GM10248 (cell line): ENCODE measurements at regions not wholly inside any gene's neighbourhood (a gene's known extent, or its start where the extent isn't known, plus 50 kb on each side); places are given as distances from the start of the nearest gene placed in this dataset.

ENCODE experiments used
- CTCF ChIA-PET: fragments of 300-600 bp; sonication (Branson Sonifier 250); formaldehyde crosslinking; extraction: SDS; loops from one replicate; lab custom pipeline; 2021; ENCODE audit warnings: antibody characterized with exemption; lab: Yijun Ruan, JAX
- POLR2A ChIA-PET: fragments of 350-650 bp; sonication (Branson Sonifier 250); formaldehyde crosslinking; extraction: SDS; loops from one replicate; lab custom pipeline; 2020; ENCODE audit warnings: antibody characterized with exemption; lab: Yijun Ruan, JAX
- DNase-seq: peaks from one replicate; pipeline ENCODE4 v3.0.0; 2012; ENCODE audit errors: extremely low spot score
- CTCF ChIP-seq: IDR thresholded peaks from 2 replicates; pipeline ENCODE4 v1.5.1; 2012; ENCODE audit warnings: mild to moderate bottlenecking, low read depth; ENCODE audit errors: extremely low read depth, missing control alignments, control extremely low read depth

DNA sequence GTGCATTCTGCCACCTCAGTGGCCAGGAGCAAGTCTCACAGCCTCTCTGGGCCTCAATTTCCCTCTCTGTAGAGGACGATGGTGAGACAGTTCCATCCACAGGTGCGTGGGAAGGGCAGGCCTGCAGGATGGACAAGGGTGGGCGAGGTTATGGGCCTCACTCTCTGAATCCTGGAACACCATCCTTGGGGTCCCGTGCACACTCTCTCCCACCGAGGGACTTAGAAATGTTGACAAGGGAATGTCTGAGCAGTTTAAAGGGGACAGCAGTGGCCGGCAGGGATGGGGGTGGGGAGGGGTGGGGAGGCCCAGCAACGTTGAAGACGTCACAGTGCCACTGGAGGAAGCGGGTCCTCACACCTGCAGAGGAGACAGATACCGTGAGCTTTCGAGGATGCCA is 111.5 kb downstream of the FOXL3 start:
- ChIA-PET POLR2A (no interaction called here), CTCF (no interaction called here)
- no peak for TF ChIP-seq CTCF
- DNase-seq: no peak

GRCh38 chr7:404812-405488 is 114.7 kb downstream of the PDGFA start:
- DNase-seq: no peak
- ChIA-PET POLR2A (no interaction called here), CTCF (no interaction called here)
- TF ChIP-seq CTCF: no peak

GRCh38 chr7:405489-406211 is 114.0 kb downstream of the PDGFA start:
- DNase-seq: no peak
- ChIA-PET CTCF (no interaction called here), POLR2A (no interaction called here)
- TF ChIP-seq CTCF: no peak

DNA sequence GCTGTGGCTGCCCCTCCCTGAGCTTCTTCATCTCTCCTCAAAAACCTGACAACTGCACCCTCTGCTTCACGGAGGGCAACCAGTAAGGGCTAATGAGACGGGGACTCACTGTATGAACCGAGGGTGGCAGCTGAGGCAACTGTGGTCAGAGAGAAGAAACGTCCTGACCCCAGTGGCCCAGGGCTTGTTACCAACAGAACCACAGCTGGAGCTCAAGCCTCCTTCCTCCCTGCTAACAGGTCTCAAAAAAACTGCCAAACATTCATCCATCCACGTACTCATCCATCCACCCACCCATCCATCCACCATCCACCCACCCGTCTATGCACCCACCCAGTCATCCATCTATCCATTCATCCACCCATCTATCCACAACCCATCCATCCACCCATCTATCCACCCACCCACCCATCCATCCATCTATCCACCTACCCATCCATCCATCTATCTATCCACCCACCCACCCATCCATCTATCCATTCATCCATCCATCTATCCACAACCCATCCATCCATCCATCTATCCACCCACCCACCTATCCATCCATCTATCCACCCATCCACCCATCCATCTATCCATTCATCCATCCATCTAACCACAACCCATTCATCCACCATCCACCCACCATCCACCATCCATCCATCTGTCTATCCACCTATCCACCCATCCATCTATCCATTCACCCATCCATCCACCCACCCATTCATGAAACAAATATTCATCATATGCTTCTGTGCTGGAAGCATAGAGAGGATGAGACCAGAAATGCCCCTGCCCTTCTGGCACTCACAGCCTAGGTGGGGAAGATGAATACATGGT is 111.7 kb downstream of the PDGFA start:
- ChIA-PET POLR2A (no interaction called here), CTCF (no interaction called here)
- no peak for TF ChIP-seq CTCF
- no peak for DNase-seq

DNA sequence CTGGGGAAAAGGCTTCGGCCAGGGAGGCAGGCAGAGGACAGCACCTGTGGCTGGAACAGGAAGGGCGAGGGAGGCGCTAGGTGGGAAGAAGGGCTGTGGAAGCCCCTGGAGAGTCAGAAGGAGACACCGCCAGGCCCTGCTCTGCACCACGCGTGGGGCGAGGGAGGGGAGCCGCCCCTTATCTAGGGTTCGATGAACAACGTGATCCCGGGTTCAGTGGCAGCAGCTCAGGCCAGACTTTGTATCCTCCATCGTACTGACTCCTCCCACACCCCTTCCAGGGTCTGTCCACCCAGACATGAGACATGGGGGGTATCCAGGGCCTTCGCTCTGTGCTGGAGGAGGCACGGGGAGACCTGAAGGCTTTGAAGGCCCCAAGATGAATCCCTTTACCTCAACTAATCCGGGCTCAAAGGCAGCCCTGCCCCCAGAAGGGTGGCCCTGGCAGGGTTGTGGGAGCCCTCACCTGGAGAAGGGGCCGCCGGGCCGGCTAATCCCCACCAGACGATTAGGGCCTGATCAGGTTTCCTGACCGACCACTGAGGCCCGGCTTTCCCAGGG is 110.8 kb downstream of the PDGFA start:
- POLR2A ChIA-PET: no interaction called here

More for the DNA sequence above, 110.8 kb downstream of the PDGFA start:
- no peak for TF ChIP-seq CTCF
- CTCF ChIA-PET: no interaction called here
- no peak for DNase-seq
